ENCODE measurements at regions not wholly inside any gene's neighbourhood (a gene's known extent, or its start where the extent isn't known, plus 50 kb on each side); places are given as distances from the start of the nearest gene placed in this dataset.

DNA sequence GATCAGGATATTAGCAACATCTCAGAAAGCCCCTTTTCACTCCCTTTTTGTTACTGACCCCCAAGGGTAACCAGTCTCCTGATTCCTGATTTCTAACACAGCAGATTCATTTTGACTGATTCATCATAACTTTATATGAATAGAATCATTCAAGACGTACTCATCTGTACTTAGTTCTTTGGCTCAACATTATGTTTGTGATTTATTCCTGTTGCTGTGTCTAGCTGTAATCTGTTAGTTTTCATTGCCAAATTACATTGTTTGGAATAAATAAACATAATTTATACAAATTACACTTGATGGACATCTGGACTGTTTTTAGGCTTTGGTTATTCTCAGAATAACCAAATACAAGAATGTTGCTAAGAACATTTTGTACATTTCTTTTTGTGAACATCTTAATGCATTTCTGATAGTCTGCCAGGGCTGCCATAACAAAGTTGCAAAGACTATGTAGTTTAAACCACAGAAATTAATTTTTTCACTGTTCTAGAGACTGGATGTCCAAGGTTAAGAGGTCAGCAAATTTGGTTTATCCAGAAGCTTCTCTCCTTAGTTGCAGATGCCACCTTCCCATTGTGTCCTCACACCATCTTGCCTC, 62.8 kb upstream of the EDNRB start:
- TF ChIP-seq CTCF (conservative IDR thresholded peaks at IDR 0.05; ENCODE audit: low read depth, low read length) (no peak), EZH2 (IDR thresholded peaks at IDR 0.05; ENCODE audit: borderline replicate concordance, low read depth, low read length, poor library complexity, severe bottlenecking) (no peak)
